AG04449 (cell line): ENCODE measurements at regions not wholly inside any gene's neighbourhood (a gene's known extent, or its start where the extent isn't known, plus 50 kb on each side); places are given as distances from the start of the nearest gene placed in this dataset.

Experiments used
- CTCF ChIA-PET: fragments of 350-600 bp; formaldehyde crosslinking; extraction: SDS; loops from one replicate; lab custom pipeline; 2021; ENCODE audit warnings: antibody characterized with exemption; lab: Yijun Ruan, JAX
- POLR2A ChIA-PET: fragments of 400-600, 350-600 bp; formaldehyde crosslinking; extraction: SDS; loops from one replicate; lab custom pipeline; 2020; ENCODE audit warnings: antibody characterized with exemption, inconsistent platforms; lab: Yijun Ruan, JAX
- DNase-seq: peaks from one replicate; pipeline ENCODE4 v3.0.0-alpha.2; 2010; ENCODE audit warnings: low read depth, low spot score
- H3K4me3 ChIP-seq: 2 replicates; pipeline ENCODE4 v1.5.1; 2011; ENCODE audit warnings: low read depth, mild to moderate bottlenecking, control low read depth, low read length
- TF ChIP-seq, protein P1 (sequence below): IDR thresholded peaks from one replicate; pipeline ENCODE4 v1.5.1; 2011; ENCODE audit warnings: mild to moderate bottlenecking, moderate library complexity, low read length, control low read depth, inconsistent platforms; ENCODE audit not compliant: insufficient read depth; ENCODE audit errors: missing control alignments

DNA sequence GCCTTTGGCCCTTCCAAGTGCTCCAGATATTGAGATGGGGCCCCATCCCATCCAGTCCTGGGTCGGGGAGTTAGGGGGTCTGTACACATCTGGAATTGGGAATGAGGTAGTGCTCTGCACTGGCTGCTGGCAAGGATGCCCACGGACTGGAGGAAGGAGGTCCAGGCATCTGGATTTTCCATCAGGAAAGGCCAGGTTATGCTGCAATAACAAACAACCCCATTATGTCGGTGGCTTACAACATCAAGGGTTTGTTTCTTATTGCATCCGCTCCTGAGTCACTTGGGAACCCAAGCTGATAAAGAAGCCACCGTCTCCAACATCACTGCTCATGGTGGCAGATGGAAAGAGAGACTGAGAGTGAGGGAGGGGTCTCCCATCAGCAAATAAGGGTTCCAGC, 229.9 kb downstream of the TFCP2L1 start:
- CTCF ChIA-PET, result interaction anchor here (1.3 kb wide), 1 partner anchor 25 kb away, joined by 6 read pairs; no protein-coding TSS in a partner anchor
- POLR2A ChIA-PET, result no interaction called here
- H3K4me3 ChIP-seq, result no peak overlapping the region
- TF ChIP-seq, protein P1, sequence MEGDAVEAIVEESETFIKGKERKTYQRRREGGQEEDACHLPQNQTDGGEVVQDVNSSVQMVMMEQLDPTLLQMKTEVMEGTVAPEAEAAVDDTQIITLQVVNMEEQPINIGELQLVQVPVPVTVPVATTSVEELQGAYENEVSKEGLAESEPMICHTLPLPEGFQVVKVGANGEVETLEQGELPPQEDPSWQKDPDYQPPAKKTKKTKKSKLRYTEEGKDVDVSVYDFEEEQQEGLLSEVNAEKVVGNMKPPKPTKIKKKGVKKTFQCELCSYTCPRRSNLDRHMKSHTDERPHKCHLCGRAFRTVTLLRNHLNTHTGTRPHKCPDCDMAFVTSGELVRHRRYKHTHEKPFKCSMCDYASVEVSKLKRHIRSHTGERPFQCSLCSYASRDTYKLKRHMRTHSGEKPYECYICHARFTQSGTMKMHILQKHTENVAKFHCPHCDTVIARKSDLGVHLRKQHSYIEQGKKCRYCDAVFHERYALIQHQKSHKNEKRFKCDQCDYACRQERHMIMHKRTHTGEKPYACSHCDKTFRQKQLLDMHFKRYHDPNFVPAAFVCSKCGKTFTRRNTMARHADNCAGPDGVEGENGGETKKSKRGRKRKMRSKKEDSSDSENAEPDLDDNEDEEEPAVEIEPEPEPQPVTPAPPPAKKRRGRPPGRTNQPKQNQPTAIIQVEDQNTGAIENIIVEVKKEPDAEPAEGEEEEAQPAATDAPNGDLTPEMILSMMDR, result no peak
- DNase-seq, result no peak

DNA sequence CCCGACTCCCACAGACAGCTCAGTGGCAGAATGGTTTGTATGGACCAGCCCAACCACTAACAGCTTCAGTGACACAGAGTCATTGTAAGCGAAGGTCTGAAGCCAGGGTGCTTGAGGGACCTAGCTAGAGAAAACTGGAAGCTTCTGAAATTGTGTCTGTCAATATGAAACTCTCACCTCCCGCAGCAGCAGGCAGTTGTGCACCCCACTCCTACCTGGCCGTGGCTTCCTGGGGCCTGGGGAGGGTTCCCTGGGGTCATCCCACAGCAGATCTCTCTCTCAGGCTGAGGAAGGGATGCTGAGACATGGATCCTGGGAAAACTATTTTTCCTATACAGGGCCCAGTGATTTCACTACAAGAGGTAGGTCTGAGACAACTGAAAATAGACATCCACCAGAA, 229.5 kb downstream of the TFCP2L1 start:
- CTCF ChIA-PET, result interaction anchor here (1.3 kb wide), 1 partner anchor 24 kb away, joined by 6 read pairs; no protein-coding TSS in a partner anchor
- TF ChIP-seq, protein P1, result no peak
- POLR2A ChIA-PET, result no interaction called here
- no peak overlapping the region for H3K4me3 ChIP-seq
- no peak for DNase-seq

DNA sequence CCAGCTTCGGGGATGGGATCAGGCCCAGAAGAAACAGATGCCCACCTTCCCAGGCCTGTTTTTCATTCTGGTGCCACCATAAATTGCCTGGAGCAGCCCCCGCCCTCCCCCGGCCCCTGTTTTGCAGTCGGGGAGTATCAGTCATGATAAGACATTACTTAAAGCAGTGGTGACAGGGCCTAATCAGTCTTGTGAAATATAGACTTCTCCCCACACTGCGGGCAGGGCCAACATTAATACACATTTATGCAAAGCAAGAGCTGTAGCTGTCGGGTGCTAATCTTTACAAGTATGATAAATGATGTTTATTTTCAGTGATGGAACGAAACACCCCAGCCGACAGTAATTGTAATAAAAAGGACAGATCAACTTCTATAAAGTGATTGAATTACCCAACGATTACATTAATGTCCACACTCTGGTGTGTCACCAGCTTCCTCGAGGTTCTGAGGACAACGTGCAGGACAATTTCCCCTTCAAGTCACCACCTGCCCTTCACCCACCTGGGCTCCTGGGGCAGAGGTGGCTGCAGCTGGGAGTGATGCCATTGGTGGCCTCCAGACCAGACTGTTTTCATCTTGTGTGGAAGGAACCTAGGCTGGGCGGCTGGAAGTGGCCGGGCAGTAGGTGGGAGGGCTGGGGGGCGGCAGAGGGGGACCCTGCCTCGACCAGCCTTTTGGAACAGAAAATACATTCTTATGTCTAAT, 226.0 kb downstream of the TFCP2L1 start:
- H3K4me3 ChIP-seq, result no peak overlapping the region
- ChIA-PET POLR2A (no interaction called here), CTCF (interaction anchor here (0.9 to 1.4 kb wide), 3 partner anchors 8 to 379 kb away, joined by 3 to 4 read pairs (median 3); no protein-coding TSS in a partner anchor)
- no peak for DNase-seq
- TF ChIP-seq, protein P1, result no peak

DNA sequence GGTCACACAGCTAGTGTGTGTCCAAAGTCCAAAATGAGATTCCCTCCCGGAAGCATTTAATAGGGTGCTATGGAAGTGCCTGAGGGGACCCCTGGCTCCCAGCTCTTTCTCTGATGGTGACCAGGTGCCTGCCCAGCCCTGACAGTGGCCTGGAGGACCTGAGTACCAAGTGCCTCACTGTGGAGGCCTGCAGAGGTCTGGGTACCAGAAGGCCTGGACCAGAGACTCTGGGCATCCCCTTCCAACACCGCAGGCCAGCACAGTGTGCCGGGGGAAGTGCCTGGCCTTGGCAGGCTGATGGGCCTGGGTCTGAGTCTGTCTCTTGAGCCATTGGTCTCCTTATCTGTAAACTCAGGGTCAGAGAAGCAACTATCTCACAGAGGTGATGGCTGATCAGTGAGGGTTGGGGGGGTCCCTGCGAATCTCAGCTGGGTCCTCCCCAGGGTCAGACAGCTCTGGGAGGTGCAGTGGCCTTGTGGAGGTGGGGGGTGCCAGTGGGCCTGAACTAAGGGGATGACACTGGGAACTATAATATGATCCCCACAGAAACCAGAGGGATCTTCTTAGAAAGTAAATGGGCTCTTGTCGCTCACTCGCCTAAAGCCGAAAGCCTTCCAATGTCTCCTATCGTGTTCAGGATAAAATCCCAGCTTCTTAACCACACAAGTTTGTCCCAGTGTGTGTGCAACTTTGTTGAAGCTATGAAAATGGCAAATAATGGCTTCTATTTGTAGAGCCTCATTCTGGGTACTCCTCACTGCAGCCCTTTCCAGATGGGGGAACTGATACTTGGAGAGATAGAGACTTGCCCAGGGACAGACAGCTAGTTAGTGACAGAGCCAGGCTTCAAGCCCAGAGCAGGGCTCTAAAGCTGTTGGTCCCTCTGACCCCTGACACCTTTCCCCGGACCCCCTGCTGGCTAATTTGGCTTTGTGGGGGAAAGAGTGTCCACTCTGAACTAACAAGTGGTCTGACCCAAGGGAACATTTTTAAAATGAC, 225.1 kb downstream of the TFCP2L1 start:
- CTCF ChIA-PET, result interaction anchor here (0.9 to 3.4 kb wide), 7 partner anchors 8 to 380 kb away, joined by 3 to 30 read pairs (median 4); no protein-coding TSS in a partner anchor
- POLR2A ChIA-PET, result interaction anchor here (0.7 kb wide), 1 partner anchor 191 kb away, joined by 3 read pairs; no protein-coding TSS in a partner anchor
- DNase-seq, result no peak
- H3K4me3 ChIP-seq, result no peak overlapping the region
- TF ChIP-seq, protein P1, result no peak

DNA sequence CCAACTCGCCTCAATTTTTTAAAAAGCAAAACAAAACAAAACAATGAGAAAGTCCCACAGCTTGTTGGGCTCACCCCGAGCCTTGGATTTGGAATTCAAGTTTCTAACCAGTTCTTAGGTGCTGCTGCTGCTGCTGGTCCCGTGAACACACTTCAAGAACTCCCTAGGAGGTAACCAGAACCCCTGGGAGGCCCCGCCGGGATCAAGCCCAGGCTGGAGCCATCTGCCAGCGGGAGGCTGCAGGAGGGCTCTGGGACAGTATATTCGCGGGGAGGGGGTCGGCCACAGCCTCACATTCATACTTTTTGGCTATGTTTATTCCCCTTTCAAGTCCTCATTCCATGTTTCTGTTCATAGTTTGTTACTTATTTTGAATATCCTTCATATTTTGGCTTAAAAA, 223.4 kb downstream of the TFCP2L1 start:
- H3K4me3 ChIP-seq, result no peak overlapping the region
- ChIA-PET POLR2A (interaction anchor here (0.7 kb wide), 1 partner anchor 24 kb away, joined by 3 read pairs; no protein-coding TSS in a partner anchor), CTCF (interaction anchor here (1.0 to 3.4 kb wide), 4 partner anchors 10 to 366 kb away, joined by 3 to 30 read pairs (median 8); no protein-coding TSS in a partner anchor)
- DNase-seq, result no peak
- TF ChIP-seq, protein P1, result no peak

DNA sequence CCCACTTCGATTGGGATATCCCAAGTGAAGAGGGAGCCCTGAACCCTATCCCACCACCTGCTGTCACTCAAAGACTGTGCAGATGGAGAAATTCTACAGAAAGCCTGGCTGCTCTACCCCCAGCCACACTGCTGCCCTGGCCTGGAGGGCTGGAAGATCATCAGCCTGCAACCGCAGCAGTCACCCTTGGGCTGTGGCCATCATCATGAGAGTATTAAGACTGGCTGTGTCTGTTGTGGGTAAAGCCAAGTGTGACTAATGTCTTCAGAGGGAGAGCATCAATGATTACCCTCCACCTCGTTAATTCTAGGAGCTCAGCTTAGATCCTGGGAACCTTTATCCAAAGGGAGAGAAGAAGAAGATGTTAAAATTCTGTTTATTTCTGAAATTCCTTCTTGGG, 221.5 kb downstream of the TFCP2L1 start:
- CTCF ChIA-PET, result interaction anchor here (2.1 kb wide), 1 partner anchor 368 kb away, joined by 11 read pairs; no protein-coding TSS in a partner anchor
- H3K4me3 ChIP-seq, result no peak overlapping the region
- TF ChIP-seq, protein P1, result no peak
- POLR2A ChIA-PET, result no interaction called here
- no peak for DNase-seq
